HL-60 (cell line): ENCODE measurements at regions not wholly inside any gene's neighbourhood (a gene's known extent, or its start where the extent isn't known, plus 50 kb on each side); places are given as distances from the start of the nearest gene placed in this dataset.

Source experiments
- DNase-seq, 2 experiments: peaks; one replicate each; pipeline ENCODE4 v3.0.0-alpha.2; 2010 to 2020; ENCODE audit warnings: low read depth in 1 of 2, low spot score in 1 of 2
- H3K27ac ChIP-seq: fragments of 250-450 bp; sonication (Bioruptor Pico); replicated peaks from 2 replicates; pipeline ENCODE4 v1.5.1; 2020; ENCODE audit warnings: mild to moderate bottlenecking, moderate library complexity
- H3K27me3 ChIP-seq: fragments of 250-450 bp; sonication (Bioruptor Pico); 2 replicates; pipeline ENCODE4 v1.5.1; 2021; ENCODE audit warnings: mild to moderate bottlenecking, moderate library complexity; ENCODE audit not compliant: insufficient read depth, poor library complexity, severe bottlenecking
- H3K4me3 ChIP-seq: replicated peaks from 2 replicates; pipeline ENCODE4 v1.5.1; 2011; ENCODE audit warnings: mild to moderate bottlenecking, control low read depth, low read length; ENCODE audit not compliant: insufficient read depth
- GABPA ChIP-seq: IDR thresholded peaks from 2 replicates; pipeline ENCODE4 v1.6.1; 2012; ENCODE audit warnings: low read depth
- POLR2AphosphoS5 ChIP-seq: IDR thresholded peaks from 2 replicates; pipeline ENCODE4 v1.6.1; 2012; ENCODE audit warnings: low read depth
- SPI1 ChIP-seq: IDR thresholded peaks from 2 replicates; pipeline ENCODE4 v1.6.1; 2012; ENCODE audit warnings: low read depth, mild to moderate bottlenecking, borderline replicate concordance
- TF ChIP-seq, protein P1 (sequence below): IDR thresholded peaks from 2 replicates; pipeline ENCODE4 v1.6.1; 2012; ENCODE audit warnings: low read depth; ENCODE audit not compliant: insufficient replicate concordance
- TF ChIP-seq, protein P2 (sequence below): IDR thresholded peaks from one replicate; pipeline ENCODE4 v1.5.1; 2011; ENCODE audit warnings: low read length, control low read depth, inconsistent platforms; ENCODE audit not compliant: insufficient read depth

DNA sequence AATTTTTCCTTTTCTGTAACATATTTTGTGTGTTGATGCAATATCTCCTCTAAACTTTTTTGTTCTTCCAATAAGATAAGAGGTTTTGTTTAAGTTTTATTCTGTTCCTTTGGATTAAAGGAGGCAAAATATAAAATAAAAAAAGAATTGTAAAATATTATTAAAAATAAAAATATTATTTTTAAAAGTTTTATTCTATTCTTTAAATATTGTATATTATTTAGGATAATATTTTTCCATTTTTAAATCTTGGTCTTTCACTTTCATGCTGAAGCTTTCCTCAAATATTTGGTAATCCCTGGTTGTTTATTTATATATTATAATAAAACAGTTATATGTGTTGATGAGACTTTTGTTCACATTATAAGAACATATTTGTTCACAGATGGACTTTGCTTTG, 187.9 kb upstream of the PDE5A start:
- Histone ChIP-seq H3K27me3 (no peaks in the 10 kb centered on the region), H3K4me3 (no peak overlapping the region), H3K27ac (no peak overlapping the region)
- TF ChIP-seq, protein P1, sequence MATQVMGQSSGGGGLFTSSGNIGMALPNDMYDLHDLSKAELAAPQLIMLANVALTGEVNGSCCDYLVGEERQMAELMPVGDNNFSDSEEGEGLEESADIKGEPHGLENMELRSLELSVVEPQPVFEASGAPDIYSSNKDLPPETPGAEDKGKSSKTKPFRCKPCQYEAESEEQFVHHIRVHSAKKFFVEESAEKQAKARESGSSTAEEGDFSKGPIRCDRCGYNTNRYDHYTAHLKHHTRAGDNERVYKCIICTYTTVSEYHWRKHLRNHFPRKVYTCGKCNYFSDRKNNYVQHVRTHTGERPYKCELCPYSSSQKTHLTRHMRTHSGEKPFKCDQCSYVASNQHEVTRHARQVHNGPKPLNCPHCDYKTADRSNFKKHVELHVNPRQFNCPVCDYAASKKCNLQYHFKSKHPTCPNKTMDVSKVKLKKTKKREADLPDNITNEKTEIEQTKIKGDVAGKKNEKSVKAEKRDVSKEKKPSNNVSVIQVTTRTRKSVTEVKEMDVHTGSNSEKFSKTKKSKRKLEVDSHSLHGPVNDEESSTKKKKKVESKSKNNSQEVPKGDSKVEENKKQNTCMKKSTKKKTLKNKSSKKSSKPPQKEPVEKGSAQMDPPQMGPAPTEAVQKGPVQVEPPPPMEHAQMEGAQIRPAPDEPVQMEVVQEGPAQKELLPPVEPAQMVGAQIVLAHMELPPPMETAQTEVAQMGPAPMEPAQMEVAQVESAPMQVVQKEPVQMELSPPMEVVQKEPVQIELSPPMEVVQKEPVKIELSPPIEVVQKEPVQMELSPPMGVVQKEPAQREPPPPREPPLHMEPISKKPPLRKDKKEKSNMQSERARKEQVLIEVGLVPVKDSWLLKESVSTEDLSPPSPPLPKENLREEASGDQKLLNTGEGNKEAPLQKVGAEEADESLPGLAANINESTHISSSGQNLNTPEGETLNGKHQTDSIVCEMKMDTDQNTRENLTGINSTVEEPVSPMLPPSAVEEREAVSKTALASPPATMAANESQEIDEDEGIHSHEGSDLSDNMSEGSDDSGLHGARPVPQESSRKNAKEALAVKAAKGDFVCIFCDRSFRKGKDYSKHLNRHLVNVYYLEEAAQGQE = no peak
- no peak for TF ChIP-seq SPI1
- no peak for TF ChIP-seq POLR2AphosphoS5
- no peak for TF ChIP-seq GABPA
- TF ChIP-seq, protein P2, sequence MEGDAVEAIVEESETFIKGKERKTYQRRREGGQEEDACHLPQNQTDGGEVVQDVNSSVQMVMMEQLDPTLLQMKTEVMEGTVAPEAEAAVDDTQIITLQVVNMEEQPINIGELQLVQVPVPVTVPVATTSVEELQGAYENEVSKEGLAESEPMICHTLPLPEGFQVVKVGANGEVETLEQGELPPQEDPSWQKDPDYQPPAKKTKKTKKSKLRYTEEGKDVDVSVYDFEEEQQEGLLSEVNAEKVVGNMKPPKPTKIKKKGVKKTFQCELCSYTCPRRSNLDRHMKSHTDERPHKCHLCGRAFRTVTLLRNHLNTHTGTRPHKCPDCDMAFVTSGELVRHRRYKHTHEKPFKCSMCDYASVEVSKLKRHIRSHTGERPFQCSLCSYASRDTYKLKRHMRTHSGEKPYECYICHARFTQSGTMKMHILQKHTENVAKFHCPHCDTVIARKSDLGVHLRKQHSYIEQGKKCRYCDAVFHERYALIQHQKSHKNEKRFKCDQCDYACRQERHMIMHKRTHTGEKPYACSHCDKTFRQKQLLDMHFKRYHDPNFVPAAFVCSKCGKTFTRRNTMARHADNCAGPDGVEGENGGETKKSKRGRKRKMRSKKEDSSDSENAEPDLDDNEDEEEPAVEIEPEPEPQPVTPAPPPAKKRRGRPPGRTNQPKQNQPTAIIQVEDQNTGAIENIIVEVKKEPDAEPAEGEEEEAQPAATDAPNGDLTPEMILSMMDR = no peak
- DNase-seq = no peak

DNA sequence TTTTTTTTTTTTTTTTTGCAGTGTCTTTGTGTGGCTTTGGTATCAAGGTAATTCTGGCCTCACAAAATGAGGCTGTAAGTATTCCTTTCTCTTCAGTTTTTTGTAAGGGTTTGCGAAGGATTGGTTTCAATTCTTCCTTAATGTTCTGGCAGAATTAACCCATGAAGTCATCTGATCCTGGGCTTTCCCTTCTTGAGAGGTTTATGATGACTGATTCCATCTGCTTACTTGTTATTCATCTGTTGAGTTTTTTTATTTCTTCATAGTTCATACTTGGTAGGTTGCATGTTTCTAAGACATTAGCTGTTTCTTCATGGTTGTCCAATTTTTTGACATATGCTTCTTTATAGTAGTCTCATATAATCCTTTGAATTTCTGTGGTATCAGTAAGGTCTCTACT, 181.4 kb upstream of the PDE5A start:
- Histone ChIP-seq H3K27me3 (no peaks in the 10 kb centered on the region), H3K4me3 (no peak overlapping the region), H3K27ac (no peak overlapping the region)
- no peak for DNase-seq
- no peak for TF ChIP-seq SPI1
- TF ChIP-seq GABPA = no peak

DNA sequence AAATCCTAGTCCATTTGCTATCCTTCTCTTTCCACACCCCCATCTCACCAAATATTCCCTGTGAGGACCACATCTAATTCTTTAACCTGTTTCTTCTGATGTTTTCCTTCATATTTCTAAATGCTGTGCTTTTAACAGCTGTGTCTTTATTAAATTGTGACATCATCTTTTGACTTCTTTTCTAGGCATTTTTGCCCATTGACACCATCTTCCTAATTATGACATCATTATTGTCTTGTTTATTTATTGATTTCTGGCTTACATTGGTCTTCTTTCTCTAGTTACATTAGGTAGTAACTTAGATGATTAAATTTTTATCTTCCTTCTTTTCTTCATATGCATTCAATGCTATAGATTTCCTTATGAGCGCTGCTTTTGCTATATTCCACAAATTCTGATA, 175.8 kb upstream of the PDE5A start:
- no peaks in the 10 kb centered on the region for H3K27me3 ChIP-seq
- no peak overlapping the region for H3K27ac ChIP-seq
- TF ChIP-seq, protein P1 = no peak
- TF ChIP-seq, protein P2 = no peak
- TF ChIP-seq POLR2AphosphoS5 = no peak
- no peak for TF ChIP-seq GABPA
- no peak for TF ChIP-seq SPI1
- H3K4me3 ChIP-seq = no peak overlapping the region
- no peak for DNase-seq

DNA sequence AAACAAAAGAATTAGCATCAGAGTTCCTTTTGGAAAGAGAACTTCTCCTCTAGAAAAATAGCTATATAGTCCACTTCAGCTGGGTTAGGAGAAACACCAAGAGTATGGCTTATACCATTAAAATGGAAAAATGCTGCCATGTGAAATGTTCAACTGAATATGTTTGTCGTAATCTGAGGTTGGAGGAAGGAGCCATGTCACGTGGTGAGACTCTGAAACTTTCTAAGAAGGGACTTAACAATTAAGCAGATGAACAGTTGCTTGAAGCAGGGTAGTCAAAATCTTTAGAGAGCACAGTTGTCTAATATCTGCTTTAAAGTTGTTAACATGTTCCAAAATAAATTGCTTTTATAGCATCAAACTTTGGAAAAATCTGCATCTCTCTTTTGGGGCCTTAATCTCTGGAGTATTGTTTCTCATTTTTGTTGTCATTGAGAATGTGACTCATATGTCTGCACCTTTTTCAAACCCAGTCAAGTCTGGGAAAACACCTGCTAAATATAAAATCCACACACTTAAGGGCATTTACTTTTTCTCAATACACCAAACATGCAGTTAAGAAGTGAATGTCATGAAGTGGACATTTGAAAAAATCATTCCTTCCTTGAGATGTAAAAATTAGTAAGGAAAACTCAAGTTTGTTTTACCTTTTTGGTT, 168.8 kb upstream of the PDE5A start:
- H3K4me3 ChIP-seq = no peak overlapping the region
- DNase-seq = no peak
- TF ChIP-seq GABPA (no peak), POLR2AphosphoS5 (no peak), SPI1 (no peak)
- TF ChIP-seq, protein P1 = no peak
- TF ChIP-seq, protein P2 = no peak
- H3K27ac ChIP-seq = no peak overlapping the region
- H3K27me3 ChIP-seq = no peaks in the 10 kb centered on the region
